ENCODE measurements at regions not wholly inside any gene's neighbourhood (a gene's known extent, or its start where the extent isn't known, plus 50 kb on each side); places are given as distances from the start of the nearest gene placed in this dataset.
"Not testable (repeated sequence)": the region's sequence is repeated elsewhere in the genome, so short reads cannot be mapped to it uniquely, and the experiment has no call there.

DNA sequence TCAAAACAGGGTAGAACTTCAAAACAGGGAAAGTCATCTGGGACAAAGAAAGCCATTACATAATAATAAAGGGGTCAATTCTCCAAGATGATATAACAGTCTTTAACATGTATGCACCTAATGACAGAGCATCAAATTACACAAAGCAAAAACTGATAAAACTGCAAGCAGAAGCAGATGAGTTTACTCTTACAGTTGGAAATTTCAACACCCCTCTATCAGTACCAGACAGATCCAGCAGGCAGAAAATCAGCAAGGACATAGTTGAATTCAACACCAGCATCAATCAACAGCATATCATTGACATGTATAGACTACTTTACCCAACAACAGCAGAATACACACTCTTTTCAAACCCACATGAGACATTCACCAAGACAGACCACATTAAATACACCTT lies 233.0 kb upstream of the NEBL start:
- Mint-ChIP-seq H3K36me3 (ENCODE audit: low read depth) (no peaks in the 10 kb centered on the region), H3K27me3 (ENCODE audit: low read depth) (peaks cover 20% of the 10 kb centered on the region), H3K27ac (ENCODE audit: unreplicated experiment) (no peak overlapping the region), H3K9me3 (ENCODE audit: low read depth) (peaks cover 4% of the 10 kb centered on the region), H3K4me1 (ENCODE audit: low read depth) (peaks cover 9% of the 10 kb centered on the region), H3K4me3 (ENCODE audit: unreplicated experiment) (no peak overlapping the region)
- TF ChIP-seq, protein P1, sequence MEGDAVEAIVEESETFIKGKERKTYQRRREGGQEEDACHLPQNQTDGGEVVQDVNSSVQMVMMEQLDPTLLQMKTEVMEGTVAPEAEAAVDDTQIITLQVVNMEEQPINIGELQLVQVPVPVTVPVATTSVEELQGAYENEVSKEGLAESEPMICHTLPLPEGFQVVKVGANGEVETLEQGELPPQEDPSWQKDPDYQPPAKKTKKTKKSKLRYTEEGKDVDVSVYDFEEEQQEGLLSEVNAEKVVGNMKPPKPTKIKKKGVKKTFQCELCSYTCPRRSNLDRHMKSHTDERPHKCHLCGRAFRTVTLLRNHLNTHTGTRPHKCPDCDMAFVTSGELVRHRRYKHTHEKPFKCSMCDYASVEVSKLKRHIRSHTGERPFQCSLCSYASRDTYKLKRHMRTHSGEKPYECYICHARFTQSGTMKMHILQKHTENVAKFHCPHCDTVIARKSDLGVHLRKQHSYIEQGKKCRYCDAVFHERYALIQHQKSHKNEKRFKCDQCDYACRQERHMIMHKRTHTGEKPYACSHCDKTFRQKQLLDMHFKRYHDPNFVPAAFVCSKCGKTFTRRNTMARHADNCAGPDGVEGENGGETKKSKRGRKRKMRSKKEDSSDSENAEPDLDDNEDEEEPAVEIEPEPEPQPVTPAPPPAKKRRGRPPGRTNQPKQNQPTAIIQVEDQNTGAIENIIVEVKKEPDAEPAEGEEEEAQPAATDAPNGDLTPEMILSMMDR (IDR thresholded peaks at IDR 0.05): no peak
- DNase-seq (ENCODE audit: low spot score): no peak

DNA sequence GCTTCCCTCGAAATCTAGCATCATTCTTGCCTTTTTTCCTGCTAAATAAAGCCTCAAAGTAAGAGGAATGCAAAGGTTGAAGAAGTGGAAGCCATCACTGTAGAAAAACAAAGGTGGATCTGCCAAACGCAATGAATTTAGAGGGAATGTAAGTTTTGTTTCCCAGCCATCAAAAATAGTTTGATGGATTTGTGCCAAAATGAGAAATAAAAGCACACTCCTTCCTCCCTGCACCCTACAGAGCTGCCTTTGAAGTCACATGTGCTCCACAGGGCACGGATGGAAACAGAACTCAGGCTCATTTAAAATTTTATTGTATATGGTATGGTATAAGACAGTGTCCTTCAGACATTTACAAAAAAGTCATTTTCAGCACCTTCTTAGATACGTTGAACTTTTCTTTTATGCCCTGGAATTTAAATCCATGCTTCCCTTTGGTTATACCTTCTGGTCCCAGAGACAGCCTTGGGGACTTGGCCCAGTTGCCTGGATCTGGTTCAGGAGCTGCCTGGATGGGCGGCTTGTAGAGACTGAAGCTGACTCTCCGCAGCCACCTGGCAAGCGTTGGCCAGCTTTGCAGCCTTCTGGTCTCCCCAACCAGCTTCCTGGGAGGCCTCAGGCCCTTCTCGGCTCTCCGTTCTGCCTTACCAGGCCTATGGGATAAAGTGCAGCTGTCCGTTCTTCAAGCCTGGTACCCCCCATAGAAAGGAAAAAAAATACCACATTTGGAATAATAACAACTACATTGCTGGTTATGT lies 228.5 kb upstream of the NEBL start:
- Mint-ChIP-seq H3K27me3 (ENCODE audit: low read depth) (peaks cover 17% of the 10 kb centered on the region), H3K36me3 (ENCODE audit: low read depth) (no peaks in the 10 kb centered on the region), H3K27ac (ENCODE audit: unreplicated experiment) (no peak overlapping the region), H3K4me3 (ENCODE audit: unreplicated experiment) (no peak overlapping the region), H3K9me3 (ENCODE audit: low read depth) (peaks cover 4% of the 10 kb centered on the region), H3K4me1 (ENCODE audit: low read depth) (peaks cover 9% of the 10 kb centered on the region)
- no peak for DNase-seq (ENCODE audit: low spot score)
- TF ChIP-seq, protein P1 (IDR thresholded peaks at IDR 0.05): no peak

DNA sequence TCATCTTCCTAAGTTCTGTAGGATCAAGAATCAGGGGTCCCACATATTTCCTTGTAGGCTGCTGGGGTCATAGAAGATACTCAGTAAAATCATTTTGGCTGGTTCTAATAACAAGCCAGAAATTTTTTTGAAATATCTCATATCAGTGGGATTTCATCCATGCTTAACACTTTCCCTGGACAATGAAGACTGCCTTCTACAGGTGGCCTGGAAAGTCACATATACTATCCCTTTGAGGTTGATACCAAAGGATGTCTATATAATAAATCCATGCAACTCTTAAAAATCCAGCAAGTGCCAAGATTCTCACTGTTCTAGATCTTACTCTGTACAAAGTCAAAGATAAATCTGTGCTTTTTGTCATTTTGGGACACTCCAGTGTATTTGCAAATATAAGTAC lies 225.8 kb upstream of the NEBL start:
- H3K36me3 Mint-ChIP-seq (ENCODE audit: low read depth): no peaks in the 10 kb centered on the region
- H3K4me3 Mint-ChIP-seq (ENCODE audit: unreplicated experiment): no peak overlapping the region
- no peaks in the 10 kb centered on the region for H3K9me3 Mint-ChIP-seq (ENCODE audit: low read depth)
- no peak for DNase-seq (ENCODE audit: low spot score)
- H3K4me1 Mint-ChIP-seq (ENCODE audit: low read depth): peaks cover 9% of the 10 kb centered on the region
- peaks cover 15% of the 10 kb centered on the region for H3K27me3 Mint-ChIP-seq (ENCODE audit: low read depth)
- H3K27ac Mint-ChIP-seq (ENCODE audit: unreplicated experiment): no peak overlapping the region
- TF ChIP-seq, protein P1 (IDR thresholded peaks at IDR 0.05): no peak

- H3K4me1 Mint-ChIP-seq (ENCODE audit: low read depth); H3K4me3 Mint-ChIP-seq (ENCODE audit: unreplicated experiment); H3K27ac Mint-ChIP-seq (ENCODE audit: unreplicated experiment); DNase-seq (ENCODE audit: low spot score); H3K36me3 Mint-ChIP-seq (ENCODE audit: low read depth); H3K9me3 Mint-ChIP-seq (ENCODE audit: low read depth): not testable (repeated sequence)
- H3K27me3 Mint-ChIP-seq (ENCODE audit: low read depth): peaks cover 14% of the 10 kb centered on the region
These were observed 224.7 kb upstream of the NEBL start for GRCh38 chr10:21121822-21122221.

DNA sequence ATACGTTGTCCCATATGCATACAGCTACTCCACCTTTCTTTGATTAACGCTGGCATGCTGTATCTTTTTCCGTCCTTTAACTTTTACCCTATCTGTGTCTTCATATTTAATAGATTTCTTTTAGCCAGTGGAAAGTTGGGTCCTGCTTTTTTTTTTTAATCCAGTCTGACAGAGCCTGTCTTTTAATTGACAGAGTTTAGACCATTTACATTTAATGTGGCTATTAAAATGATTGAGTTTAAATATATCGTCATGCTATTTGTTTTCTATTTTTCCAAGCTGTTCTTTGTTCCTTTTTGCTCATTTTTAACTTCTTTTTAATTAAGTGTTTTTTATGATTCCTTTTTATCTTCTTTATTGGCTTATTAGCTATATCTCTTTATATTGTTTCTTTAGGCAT lies 217.6 kb upstream of the NEBL start:
- Mint-ChIP-seq H3K9me3 (ENCODE audit: low read depth) (peaks cover 15% of the 10 kb centered on the region), H3K27ac (ENCODE audit: unreplicated experiment) (no peak overlapping the region), H3K36me3 (ENCODE audit: low read depth) (peaks cover 2% of the 10 kb centered on the region), H3K4me3 (ENCODE audit: unreplicated experiment) (no peak overlapping the region), H3K4me1 (ENCODE audit: low read depth) (peaks cover 6% of the 10 kb centered on the region), H3K27me3 (ENCODE audit: low read depth) (peaks cover 5% of the 10 kb centered on the region)
- no peak for DNase-seq (ENCODE audit: low spot score)
- TF ChIP-seq, protein P1 (IDR thresholded peaks at IDR 0.05): no peak

GRCh38 chr10:21110358-21110757 lies 213.2 kb upstream of the NEBL start:
- TF ChIP-seq, protein P1 (IDR thresholded peaks at IDR 0.05): no peak
- Mint-ChIP-seq H3K4me3 (ENCODE audit: unreplicated experiment) (no peak overlapping the region), H3K27me3 (ENCODE audit: low read depth) (peaks cover 5% of the 10 kb centered on the region), H3K36me3 (ENCODE audit: low read depth) (peaks cover 2% of the 10 kb centered on the region), H3K4me1 (ENCODE audit: low read depth) (peaks cover 6% of the 10 kb centered on the region), H3K27ac (ENCODE audit: unreplicated experiment) (no peak overlapping the region), H3K9me3 (ENCODE audit: low read depth) (peaks cover 15% of the 10 kb centered on the region)
- no peak for DNase-seq (ENCODE audit: low spot score)

- DNase-seq (ENCODE audit: low spot score); H3K36me3 Mint-ChIP-seq (ENCODE audit: low read depth); H3K4me3 Mint-ChIP-seq (ENCODE audit: unreplicated experiment); H3K9me3 Mint-ChIP-seq (ENCODE audit: low read depth); H3K27me3 Mint-ChIP-seq (ENCODE audit: low read depth); H3K27ac Mint-ChIP-seq (ENCODE audit: unreplicated experiment); H3K4me1 Mint-ChIP-seq (ENCODE audit: low read depth): not testable (repeated sequence)
These were observed 209.8 kb upstream of the NEBL start for GRCh38 chr10:21106931-21107330.

DNA sequence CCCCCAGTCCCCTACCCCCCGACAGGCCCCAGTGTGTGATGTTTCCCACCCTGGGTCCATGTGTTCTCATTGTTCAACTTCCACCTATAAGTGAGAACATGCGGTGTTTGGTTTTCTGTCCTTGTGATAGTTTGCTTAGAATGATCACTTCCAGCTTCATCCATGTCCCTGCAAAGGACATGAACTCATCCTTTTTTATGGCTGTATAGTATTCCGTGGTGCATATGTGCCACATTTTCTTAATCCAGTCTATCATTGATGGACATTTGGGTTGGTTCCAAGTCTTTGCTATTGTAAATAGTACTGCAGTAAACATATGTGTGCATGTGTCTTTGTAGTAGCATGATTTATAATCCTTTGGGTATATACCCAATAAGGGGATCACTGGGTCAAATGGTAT lies 208.2 kb upstream of the NEBL start:
- DNase-seq (ENCODE audit: low spot score); H3K27me3 Mint-ChIP-seq (ENCODE audit: low read depth); H3K36me3 Mint-ChIP-seq (ENCODE audit: low read depth); H3K27ac Mint-ChIP-seq (ENCODE audit: unreplicated experiment); H3K4me3 Mint-ChIP-seq (ENCODE audit: unreplicated experiment); H3K9me3 Mint-ChIP-seq (ENCODE audit: low read depth): not testable (repeated sequence)
- H3K4me1 Mint-ChIP-seq (ENCODE audit: low read depth): peaks cover 13% of the 10 kb centered on the region
